GM19035 (cell line): ENCODE measurements at regions not wholly inside any gene's neighbourhood (a gene's known extent, or its start where the extent isn't known, plus 50 kb on each side); places are given as distances from the start of the nearest gene placed in this dataset.

ENCODE experiments used
- ATAC-seq: cut with Tn5 transposase; IDR thresholded peaks from one replicate; pipeline ENCODE4 v1.9.1; 2021; ENCODE audit not compliant: unreplicated experiment

DNA sequence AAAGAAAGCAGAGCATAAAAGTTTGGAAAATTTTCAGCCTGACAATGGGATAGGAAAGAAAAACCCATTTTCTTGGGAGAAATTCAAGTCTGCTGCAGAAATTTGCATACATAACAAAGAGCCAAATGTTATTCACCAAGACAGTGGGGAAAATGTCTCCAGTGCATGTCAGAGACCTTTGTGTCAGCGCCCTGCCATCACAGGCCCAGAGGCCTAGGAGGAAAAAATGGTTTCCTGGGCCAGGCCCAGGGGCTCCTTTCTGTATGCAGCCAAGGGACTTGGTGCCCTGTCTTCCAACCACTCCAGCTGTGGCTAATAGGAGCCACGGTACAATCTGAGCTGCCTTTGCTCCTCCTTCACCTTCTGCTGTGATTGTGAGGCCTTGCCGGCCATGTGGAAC is 189.1 kb upstream of the PITRM1 start:
- no peak for ATAC-seq

DNA sequence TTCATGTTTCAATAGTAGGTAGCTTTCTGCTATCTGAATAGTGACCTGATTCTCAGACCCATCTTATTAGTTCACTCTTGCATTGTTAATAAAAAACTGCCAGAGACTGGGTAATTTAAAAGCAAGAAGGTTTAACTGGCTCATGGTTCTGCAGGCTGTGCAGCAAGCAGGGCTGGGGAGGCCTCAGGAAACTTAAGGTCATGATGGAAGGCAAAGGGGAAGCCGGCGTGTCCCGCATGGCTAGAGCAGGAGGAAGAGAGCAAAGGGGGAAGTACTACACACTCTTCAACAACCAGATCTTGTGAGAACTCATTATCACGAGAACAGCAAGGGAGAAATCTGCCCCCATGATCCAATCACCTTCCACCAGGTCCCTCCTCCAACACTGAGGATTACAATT is 185.2 kb upstream of the PITRM1 start:
- ATAC-seq = no peak

DNA sequence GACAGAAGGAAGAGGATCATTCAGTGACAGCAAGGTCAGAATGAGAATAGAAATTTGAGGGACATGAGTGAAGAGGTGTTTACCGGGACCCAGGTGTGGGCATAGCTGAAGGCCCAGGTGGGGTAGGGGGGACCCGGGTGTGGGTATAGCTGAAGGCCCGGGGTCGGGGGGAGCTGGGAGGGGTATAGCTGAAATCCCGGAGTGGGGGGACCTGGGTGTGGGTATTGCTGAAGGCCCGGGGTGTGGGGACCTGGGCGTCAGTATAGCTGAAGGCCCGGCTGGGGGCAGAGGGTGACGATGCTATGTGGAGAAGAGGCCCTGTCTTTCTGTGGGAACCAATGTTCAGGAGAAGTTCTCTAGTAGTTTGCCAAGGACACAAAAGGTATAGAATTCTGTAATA is 183.0 kb upstream of the PITRM1 start:
- no peak for ATAC-seq

DNA sequence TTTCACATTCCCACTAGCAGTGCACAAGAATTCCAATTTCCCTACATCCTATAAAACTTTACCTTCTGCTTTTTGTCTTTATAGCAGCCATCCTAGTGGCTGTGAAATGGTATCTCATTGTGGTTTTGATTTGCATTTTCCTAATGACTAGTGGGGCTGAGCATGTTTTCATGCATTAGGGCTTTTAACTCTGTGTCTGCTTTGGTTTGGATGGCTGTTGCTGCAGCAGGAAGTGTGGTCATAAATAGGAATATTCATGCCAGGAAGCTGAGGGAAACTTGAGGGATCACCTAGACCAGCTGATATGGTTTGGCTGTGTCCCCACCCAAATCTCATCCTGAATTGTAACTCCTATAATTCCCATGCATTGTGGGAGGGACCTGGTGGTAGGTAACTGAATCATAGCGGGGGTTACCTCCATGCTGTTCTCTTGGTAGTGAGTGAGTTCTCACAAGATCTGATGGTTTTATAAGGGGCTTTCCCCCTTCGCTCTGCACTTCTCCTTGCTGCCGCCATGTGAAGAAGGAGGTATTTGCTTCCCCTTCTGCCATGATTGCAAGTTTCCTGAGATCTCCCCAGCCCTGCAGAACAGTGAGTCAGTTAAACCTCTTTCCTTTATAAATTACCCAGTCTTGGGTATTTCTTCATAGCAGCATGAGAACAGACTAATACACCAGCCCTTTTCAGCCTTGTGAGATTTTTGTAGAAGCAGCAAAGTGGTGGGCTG is 181.8 kb upstream of the PITRM1 start:
- no peak for ATAC-seq

DNA sequence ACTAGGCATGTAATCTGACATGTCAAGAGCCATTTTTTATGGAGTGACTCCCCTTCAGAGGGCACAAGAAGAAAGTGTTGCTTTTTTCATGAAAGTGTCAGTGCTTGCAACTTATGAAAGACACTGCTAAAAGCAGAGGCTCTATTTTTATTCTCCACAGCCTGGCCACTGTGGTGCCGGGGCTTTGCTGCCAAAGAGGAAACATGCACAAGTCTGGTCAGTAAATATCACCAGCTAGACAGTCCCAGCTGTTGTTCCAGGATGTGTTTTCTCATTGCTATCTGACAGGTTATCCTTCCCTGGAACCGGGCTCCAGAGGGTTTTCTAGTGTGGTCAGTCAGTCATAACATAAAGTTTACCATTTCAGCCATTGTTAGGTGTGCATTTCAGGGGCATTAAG is 180.7 kb upstream of the PITRM1 start:
- no peak for ATAC-seq

DNA sequence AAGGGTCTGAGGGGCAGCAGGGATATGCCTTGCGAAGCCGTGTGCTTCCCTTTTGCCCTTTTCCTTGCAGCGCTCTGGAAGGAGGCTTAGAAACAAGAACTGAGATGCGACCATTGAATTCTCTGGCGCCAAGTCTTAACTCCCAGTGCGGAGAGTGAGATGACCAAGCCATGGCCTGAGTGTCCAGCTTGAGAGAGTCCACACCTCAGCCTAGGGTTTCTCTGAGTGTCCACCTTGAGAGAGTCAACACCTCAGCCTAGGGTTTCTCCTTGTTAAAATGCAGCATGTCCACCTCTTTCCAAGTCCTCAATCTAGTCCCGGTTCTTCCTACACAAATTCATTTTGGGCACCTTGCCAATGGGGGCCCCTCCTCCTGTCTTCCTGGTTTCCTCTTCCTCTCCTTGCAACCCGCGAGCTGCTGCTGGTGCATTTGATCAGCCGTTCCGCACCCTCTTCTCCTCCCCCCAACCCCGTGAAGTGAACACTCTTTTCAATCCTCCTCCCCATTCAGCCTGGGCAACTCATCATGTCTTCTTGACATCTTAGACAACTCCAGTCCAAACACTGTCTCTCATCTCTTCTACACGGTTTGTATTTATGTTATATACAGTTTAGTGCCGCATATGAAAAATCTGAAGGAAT is 178.2 kb upstream of the PITRM1 start:
- no peak for ATAC-seq

DNA sequence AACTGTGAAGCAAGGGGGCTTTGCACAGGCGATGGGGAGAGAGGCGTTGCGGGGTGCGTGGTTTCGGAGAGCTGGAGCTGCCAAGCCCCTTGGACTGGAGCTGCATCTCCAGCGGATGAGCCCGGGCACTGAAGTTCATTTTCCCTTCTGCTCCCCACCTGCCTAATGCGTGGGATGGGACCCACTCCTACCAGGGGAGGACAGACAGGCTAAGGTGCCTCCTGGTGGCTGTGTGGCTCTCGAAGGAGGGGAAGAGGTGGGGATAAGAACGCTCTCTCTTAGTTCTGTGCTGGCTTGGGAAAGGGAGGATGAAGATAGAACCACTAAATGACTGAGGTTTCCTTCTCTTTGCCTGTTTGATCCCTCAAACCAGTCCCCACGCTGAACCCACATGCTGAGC is 177.6 kb upstream of the PITRM1 start:
- no peak for ATAC-seq

DNA sequence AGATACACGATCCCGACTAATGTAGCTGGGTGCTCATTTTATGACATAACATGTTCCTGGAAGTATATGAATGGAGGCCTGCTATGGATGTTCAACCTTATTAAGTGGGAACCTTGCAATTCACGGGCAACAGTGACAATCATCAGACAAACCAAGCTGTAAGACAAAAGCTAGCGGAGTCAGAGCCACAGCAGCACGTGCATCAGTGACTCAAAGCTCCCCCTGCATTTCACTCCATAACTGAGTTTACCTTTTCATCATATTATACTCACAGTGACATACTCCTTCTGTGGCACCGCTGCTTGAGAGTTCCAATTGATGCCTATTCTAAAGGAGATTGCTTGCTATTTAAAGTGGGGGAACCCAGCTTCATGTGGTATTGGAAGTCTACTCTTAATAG is 176.0 kb upstream of the PITRM1 start:
- ATAC-seq = no peak

DNA sequence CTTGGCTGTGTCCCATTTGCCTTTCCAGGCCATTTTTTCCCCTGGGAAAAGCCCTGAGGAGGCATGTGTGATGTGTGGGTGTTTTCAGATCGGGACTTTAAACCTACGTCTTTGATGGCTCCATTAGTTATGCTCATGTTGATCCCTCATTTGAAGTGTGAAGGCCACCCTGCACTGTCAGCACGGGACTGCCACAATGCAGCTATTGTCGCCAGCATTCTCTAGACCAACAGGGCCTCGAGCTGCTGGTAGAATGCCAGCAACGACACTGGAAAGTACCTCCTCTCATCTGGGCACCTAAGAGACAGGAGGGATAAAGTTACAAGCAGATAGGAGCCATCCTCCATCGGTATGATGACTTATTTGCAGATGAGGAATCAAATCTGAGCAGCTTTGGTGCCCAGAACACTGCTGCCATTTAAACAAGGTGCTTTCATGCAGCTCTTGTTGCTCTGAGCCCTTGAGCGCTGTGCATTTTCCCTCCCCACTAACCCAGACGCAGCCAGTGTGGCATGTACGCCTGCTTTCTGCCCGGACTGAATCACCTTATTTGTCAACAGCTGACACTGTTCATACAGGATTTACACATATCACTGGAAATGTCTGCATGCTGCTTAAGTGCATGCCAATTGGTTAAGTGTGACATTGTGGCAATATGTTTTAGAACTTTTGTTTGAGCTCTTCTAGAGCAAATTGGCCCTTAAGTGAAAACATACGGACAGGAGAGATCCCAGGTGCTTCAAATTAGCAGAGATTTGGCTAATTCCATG is 175.0 kb upstream of the PITRM1 start:
- ATAC-seq = no peak

DNA sequence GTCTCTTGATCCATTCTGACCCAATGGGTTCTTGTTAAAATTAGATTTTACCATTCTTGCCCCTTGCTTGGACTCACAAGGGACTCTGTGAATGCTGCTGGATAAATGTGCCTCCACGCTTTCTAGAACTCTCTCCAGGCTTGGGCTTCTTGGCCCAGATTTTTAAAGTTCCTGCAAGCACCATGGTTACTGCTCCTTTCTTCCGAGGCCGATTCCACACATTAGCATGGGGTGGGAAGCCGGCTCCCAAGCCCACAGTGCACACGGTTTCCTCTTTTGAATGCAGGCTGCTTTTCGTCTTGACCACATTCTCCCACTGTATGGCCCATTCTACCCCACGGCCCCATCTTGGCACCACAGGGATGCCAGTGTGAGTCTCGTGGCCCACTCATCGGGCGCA is 174.3 kb upstream of the PITRM1 start:
- ATAC-seq = no peak

DNA sequence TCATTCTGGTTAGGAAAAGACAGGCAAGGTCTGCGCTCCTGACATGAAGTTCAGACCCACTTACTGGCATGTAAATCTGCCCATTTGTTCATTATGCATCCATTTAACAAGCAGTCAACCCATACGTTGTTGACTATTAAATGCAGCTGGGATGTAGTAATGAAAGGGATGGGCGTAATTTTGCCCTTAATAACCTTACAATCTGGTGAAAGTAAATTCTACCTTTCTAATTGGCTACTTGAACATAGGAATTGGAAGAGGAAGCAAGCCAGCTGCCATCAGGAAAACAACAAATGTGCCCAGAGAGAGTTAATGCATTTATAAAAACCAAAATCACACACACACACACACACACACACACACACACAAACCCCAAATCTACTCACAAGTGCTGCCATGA is 170.2 kb upstream of the PITRM1 start:
- ATAC-seq = no peak

DNA sequence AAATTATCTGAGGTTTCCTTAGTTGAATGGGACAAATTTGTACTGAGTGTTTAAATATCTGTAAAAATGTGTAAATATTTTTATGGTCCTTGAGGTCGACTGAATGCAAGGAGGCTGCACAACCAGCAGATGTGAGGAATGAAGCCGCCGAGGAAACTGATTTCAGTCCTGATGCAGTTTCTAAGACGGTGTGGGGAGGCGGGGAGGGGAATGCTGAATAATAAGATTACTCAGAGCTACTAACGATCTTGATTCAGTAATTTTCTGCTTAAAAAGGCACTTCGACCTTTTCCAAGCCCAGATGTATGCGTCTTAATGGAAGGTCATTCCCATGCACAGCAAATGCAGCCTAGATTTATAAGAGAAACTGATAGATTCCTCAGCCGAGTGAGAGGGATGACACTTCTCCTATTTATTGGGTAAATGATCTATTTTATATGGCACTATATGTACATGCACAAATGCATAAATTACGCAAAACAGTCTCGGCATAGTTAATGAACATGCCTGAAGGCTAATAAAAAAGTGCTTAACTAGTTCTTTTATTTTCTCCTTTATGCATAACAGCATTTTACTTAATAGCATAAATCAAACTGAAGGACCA is 167.6 kb upstream of the PITRM1 start:
- ATAC-seq = no peak

DNA sequence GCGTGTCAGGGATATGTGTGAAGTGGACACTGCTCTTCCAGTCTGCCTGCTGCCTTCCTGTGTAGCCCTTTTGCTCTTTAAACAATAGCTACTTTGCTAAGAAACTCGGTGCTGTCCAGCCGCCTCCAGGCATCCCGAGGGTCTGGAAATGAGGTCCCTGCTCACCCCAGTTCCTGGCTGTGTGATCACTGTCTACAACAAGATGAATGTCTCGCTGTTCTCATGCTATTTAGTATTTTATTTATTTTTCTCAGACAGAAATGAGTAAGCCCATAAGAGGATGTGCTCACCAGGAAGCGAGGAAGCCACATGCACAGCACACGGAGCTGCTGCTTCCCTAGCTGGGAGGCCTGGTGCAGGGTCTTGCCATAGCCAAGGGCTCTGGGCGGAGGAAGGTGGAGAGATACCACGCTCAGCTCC is 167.0 kb upstream of the PITRM1 start:
- ATAC-seq = no peak

DNA sequence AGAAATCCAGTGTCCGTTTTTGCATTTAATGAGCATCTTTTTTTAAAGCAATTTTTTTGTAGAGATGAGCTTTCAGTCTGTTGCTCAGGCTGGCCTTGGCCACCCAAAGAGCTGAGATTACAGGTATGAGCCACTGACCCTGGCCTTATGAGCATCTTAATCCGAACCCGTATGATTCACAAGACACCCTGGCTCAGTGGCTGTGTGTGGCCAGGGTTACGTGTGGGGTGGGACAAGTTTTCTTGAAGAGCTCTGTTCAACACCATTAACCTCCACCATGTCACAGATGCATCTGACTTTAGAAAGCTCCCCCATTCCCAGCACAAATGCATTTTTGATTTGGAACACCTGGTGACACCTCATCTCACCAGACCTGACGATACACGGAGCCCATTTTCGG is 166.5 kb upstream of the PITRM1 start:
- no peak for ATAC-seq

DNA sequence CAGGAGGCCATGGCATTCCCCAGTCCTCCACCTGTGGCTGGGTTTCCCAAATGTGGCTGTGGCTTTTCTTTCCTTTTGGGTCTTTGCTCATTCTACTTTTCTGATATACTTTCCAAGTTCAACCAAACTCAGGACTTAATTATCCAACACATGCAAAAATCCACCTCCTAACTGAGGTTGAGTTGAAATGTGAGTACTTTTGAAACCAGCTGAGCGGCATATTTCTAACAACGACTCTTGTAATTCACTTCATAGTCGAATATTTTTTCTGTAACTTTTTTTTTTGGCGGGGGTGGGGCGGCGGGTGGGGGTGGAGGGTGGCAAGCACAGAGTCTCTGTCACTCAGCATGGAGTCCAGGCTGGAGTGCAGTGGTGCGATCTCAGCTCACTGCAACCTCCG is 165.2 kb upstream of the PITRM1 start:
- no peak for ATAC-seq

DNA sequence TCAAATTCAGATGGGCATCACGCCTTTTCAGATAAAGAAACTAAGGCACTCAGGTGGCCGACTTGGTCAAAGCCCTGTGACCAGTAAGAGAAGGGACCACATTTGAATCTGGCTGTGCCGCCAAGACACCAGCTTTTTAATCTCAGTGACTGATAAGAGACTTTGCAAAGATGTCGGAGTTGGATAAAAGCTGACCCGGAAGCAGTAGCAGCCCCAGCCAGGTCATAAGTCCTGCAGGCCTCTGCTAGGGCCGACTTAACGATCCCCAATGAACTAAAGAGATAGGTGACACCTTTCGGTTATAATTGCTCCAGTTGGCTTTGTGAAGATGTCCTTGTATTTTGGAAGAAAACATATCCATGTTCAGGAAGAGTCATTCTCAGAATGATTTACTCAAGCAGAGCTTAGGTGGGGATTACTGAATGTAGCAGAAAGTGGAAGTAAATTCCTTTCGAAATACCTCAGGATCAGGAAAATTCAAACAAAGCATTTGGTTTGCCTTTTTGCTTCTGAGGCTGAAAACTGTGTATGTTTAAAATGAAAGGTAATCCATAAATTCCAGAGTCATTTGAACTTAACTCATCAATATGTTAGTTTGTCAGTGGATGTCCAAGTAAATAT is 164.2 kb upstream of the PITRM1 start:
- no peak for ATAC-seq

DNA sequence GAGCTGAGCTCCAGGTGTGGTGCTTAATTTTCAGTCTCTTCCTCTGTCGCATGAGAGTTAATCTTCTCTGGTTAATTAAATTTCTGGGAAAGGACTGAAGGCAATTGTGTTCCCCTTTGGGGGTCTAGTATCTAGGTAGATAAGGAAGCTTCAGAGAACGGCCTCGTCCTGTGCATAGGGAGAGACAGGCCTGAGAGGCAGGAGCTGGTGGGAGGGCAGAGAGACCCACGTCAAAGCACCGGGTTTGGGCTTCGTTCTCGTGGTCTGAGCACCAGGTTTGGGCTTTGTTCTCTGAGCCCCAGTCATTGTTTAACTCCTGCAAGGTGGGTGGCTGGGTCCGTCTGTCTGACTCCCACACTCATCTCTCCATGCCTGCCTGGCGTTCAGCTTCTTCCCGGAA is 160.8 kb upstream of the PITRM1 start:
- ATAC-seq = no peak

DNA sequence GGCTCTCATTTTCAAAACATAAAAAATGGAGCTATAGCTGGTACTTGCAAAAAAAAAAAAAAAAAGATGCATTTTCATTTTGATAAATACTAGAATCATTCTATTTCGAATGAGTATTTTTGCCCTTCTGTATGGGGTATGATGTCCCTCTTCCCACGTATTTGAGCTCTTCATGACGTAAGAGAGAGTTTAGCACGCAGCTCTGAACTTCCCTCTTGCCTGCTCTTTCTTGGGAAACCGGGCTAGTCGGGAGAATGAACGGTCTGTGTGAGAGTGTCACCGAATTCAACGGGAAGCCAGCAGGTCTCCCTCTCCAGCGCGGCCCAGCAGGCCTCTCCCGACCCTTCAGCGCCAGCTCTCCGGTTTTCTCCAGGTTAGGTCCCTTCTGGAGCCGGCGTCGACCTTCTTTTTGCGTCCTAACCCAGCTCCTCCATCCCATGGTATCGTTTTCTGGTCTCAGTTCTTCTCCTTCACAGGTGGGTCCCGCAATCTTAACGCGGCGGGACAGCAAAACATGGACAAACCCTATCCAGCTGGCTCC is 159.2 kb upstream of the PITRM1 start:
- ATAC-seq = no peak

DNA sequence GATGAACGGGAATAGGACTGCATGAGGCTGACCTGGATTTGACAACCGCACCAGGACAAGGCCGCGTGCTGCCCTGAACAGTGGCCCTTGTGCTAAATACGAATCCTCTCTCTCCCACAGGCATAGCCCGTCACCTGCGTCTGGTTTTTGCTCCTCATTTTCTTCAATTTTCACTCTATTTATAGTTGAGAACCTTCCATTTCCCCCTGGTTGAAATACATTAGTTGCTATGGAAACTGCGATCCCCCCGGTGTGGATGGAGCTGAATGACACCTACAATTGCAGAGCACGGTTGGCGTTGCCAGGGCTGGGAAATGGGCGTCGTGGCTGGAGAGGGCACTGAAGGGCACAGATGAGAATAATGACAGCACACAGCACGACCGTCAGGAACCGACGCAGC is 158.6 kb upstream of the PITRM1 start:
- ATAC-seq = no peak

DNA sequence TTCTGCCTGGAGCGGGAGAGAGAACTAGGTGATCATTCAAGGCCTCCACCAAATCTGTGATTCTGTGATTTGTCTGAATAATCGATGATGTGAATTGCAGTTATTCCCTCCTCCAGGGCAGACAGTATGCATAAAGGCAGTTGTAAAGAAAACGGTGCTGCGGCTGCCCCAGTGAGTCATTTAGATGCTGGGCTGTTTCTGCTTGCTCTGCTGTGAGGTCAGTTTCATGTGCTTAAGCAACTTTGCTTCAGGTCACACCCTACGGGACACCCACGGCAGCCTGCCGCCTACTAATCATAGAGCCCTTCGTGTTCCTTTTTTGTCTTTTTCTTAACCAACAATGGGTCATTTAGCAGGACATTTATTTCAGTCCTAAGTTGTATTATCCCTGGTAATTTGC is 158.1 kb upstream of the PITRM1 start:
- ATAC-seq = no peak
